GM12801 (cell line): ENCODE measurements at regions not wholly inside any gene's neighbourhood (a gene's known extent, or its start where the extent isn't known, plus 50 kb on each side); places are given as distances from the start of the nearest gene placed in this dataset.

Experiments
- TF ChIP-seq, protein P1 (sequence below): IDR thresholded peaks from one replicate; pipeline ENCODE4 v1.5.1; 2011; ENCODE audit warnings: control low read depth; ENCODE audit not compliant: insufficient read length; ENCODE audit errors: extremely low read depth

DNA sequence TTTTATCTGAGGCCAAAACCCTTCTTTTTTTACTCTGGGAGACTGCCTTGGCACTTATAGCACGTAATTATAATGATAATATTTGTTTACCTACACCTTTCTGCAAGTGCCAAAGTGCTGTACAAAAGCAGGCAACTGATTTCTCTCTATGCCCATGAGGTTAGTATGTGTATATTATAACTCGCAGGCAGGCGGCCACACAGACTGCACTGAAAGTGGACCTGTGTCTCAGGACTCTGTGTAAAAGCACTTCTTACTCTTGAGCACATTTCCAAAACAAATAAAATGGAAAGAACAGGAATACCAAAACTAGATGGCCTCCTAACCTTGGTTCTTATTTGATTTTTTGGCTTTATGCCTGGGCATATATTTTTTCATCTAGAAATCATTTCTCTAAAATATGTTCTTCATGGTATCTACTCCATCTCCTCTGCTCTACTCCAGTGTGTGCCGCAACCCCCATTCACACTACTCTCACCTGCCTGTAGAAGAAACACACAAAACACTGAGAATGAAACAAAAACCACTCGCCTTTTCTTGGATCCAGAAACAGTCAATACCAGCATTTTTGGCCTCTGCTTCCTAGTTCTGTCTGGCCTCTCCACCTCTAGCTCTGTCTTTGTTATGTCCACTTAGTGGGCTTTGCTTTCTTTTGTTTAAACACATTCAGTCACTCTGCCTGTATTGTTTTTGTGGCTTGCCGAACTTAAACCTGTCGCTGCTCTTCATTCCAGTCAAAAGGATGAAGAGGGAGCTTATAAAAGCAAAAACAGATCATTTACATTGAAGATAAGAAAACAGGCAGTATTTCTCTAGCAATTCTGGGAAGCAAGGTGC lies 934.5 kb upstream of the TENM3 start:
- TF ChIP-seq, protein P1, sequence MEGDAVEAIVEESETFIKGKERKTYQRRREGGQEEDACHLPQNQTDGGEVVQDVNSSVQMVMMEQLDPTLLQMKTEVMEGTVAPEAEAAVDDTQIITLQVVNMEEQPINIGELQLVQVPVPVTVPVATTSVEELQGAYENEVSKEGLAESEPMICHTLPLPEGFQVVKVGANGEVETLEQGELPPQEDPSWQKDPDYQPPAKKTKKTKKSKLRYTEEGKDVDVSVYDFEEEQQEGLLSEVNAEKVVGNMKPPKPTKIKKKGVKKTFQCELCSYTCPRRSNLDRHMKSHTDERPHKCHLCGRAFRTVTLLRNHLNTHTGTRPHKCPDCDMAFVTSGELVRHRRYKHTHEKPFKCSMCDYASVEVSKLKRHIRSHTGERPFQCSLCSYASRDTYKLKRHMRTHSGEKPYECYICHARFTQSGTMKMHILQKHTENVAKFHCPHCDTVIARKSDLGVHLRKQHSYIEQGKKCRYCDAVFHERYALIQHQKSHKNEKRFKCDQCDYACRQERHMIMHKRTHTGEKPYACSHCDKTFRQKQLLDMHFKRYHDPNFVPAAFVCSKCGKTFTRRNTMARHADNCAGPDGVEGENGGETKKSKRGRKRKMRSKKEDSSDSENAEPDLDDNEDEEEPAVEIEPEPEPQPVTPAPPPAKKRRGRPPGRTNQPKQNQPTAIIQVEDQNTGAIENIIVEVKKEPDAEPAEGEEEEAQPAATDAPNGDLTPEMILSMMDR: no peak

DNA sequence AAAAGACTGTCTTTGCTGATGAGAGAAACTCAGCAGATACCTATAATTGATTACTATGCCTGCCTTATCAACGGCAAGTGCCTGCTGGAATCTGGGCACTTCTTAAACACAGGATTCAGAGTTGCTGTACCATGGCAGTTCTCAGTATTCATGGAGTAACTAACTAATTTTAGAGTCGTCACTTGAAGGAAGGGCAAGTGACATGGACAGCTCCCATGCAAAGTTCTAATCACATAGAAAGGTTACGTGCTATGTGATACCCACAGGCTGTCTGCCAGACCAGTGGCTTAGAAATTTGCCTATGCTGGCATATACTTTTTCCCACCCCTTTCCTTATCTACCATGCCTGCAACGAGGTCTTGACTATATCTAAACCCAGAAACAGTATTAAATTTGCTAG lies 931.1 kb upstream of the TENM3 start:
- TF ChIP-seq, protein P1: no peak

DNA sequence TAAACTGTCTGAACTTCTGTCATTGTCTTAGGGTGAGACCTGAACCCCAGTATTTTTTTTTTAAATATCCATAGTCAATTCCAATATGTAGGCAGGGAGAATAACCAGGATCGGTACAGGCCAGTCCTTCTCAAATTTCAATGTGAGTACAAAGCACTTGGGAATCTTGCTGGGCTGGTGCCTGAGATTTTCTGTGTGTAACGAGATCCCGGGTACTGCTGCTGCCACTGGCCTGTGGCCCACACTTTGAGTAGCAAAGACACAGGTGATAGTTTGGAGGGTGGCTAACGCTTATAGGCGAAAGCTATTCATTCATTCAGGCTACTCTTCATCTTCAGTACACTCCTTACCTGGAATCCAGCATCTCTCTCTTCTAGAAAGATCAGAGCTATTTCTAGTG lies 923.6 kb upstream of the TENM3 start:
- TF ChIP-seq, protein P1: no peak

DNA sequence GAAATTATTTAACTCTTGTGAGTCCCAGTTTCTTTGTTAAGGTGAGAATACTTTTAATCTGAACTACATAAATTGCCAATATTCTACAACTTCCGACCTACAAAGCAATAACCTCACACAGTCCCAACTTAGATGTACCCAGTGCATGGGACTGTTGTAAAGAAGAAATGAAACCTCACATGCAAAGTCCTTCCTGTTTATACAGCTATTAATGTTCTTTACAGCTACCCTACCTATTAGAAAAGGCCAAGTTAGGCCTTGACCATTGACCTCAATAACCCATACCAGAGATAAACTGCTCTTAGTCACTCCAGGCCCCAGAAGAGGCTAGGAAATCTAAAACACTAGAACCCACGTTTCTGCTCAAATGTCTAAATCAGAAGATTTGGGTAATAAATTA lies 920.1 kb upstream of the TENM3 start:
- TF ChIP-seq, protein P1: no peak

DNA sequence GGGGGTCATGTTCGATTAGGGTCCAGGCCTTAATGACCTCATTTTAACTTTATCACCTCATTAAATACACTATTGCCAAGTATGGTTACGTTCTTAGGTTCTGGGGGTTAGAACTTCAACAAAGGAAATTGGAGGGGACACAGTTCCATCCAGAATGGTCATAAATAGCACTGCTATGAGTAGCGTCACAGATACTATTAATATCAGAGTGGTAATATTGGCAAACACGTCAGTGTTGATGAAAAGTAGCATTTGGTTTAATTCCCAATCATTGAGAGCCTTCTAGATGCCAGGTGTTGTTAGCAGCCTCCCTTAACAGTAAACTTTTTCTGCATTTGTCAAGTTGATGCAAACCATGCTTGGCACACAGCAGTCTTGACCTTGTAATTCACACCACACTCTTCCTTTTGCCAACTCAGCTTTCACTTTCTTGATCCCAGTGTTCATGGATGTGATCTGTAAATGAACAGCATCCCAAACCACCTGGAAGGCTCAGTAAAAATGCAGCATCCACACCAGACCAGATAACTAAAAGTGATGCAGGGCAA lies 912.5 kb upstream of the TENM3 start:
- TF ChIP-seq, protein P1: no peak

DNA sequence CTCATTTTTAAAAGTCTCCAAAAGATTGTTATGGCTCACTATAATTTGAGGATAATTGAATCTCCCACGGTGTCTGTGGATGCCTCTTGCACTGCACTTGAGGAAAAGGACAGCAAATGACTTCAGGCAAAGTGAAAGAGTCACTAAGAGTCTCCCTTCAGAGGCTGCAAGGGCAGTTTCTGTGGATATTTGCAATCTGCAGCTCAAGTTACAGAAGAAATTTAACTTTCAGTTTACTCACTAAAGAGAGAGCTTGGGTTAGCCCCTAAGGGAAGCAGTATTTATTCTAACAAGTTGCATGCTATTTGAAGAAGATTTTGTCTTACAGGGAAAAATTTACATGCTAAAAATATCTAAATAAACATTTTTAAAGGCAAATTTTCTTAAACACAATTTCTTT lies 912.0 kb upstream of the TENM3 start:
- TF ChIP-seq, protein P1: no peak

DNA sequence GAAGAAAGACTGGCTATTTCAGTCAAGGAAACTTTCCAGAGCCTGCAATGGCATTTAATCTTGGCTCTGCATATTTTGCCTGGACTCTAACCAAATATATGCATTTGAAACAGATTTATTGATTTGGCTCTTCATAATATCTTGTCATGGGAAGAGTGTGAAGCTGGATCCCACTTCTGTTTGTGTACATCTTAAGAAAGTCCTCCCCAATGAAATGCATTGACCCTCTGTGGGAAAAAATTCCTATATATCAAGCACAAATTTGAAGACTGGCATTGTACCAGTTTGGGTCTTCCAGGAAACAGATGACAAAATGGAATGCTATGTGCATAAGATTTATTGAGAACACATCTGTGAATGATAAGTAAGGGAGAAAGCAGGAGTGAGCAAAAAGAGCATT lies 897.3 kb upstream of the TENM3 start:
- TF ChIP-seq, protein P1: no peak
